ENCODE measurements at regions not wholly inside any gene's neighbourhood (a gene's known extent, or its start where the extent isn't known, plus 50 kb on each side); places are given as distances from the start of the nearest gene placed in this dataset.

DNA sequence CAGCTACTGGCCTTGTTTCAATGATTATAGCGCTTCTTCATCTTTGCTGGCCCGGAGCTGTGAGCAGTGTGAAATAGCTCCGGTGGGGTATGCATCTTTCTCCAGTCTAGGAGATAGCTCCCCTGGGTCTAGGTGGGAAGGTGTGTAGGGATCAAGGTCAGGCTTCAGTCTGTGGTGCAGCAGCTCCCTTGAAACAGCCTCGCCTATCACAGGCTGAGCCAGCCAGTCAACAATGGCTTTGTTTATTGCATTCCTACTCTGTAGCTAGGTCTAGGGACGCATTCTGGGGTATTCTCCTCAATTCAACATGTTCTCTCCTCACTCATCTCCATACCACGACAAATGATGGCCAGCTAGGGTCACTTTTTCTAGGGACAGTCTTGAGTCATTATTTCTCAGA is 646.8 kb upstream of the IGFBP3 start:
- Histone ChIP-seq H3K27ac (no peak overlapping the region), H3K4me3 (no peak overlapping the region), H3K27me3 (no peaks in the 10 kb centered on the region), H3K9me3 (no peaks in the 10 kb centered on the region), H3K4me1 (no peaks in the 10 kb centered on the region), H3K36me3 (ENCODE audit: low read depth, missing control alignments) (no peaks in the 10 kb centered on the region)
- DNase-seq, result no peak
- TF ChIP-seq, protein P1, sequence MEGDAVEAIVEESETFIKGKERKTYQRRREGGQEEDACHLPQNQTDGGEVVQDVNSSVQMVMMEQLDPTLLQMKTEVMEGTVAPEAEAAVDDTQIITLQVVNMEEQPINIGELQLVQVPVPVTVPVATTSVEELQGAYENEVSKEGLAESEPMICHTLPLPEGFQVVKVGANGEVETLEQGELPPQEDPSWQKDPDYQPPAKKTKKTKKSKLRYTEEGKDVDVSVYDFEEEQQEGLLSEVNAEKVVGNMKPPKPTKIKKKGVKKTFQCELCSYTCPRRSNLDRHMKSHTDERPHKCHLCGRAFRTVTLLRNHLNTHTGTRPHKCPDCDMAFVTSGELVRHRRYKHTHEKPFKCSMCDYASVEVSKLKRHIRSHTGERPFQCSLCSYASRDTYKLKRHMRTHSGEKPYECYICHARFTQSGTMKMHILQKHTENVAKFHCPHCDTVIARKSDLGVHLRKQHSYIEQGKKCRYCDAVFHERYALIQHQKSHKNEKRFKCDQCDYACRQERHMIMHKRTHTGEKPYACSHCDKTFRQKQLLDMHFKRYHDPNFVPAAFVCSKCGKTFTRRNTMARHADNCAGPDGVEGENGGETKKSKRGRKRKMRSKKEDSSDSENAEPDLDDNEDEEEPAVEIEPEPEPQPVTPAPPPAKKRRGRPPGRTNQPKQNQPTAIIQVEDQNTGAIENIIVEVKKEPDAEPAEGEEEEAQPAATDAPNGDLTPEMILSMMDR (IDR thresholded peaks at IDR 0.05), result no peak
- TF ChIP-seq POLR2A (IDR thresholded peaks at IDR 0.05), result no peak
- WGBS, 2 donors, result 71 to 77% methylated on average over 6 of the region's 6 CpGs
- intact Hi-C loops (cut with DNase I; ENCODE audit: low total_unique reads), result no loop called here

DNA sequence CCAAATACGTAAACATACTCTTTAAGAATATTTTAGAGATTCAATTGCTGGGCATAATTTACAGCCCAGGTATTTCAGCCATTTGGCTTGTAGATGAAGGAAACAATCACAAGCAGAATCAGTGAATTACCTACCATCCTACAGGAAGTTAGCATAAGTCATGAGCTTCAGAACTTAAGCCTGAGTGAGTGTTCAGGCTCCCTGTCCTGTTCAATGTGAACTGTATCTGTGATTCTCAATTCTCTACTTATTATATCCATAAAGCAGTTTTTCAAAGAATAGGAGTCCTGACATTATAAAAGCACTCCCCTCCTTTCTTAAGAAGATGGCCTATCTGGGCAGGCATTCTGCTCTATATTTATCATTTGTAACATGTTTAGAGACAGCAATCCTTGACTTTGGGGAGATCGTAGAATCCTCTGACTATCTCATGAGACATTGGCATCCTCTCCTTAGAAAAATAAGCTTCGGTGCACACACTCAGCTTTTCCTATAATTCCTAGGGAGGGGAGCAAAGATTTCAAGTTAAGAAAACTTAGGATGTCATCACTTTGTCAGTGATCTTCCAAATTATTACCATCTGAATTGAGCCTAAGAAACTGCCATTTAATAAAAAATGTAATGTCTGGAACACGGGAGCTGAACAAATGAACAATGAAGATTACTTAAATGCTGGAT is 645.2 kb upstream of the IGFBP3 start:
- no peak overlapping the region for H3K4me3 ChIP-seq
- H3K4me1 ChIP-seq, result no peaks in the 10 kb centered on the region
- H3K9me3 ChIP-seq, result no peaks in the 10 kb centered on the region
- DNase-seq, result no peak
- H3K36me3 ChIP-seq (ENCODE audit: low read depth, missing control alignments), result no peaks in the 10 kb centered on the region
- TF ChIP-seq, protein P1 (IDR thresholded peaks at IDR 0.05), result no peak
- no peak for TF ChIP-seq POLR2A (IDR thresholded peaks at IDR 0.05)
- intact Hi-C loops (cut with DNase I; ENCODE audit: low total_unique reads), result no loop called here
- no peaks in the 10 kb centered on the region for H3K27me3 ChIP-seq
- WGBS, 2 donors, result 87 to 91% methylated on average over 4 of the region's 4 CpGs
- no peak overlapping the region for H3K27ac ChIP-seq

DNA sequence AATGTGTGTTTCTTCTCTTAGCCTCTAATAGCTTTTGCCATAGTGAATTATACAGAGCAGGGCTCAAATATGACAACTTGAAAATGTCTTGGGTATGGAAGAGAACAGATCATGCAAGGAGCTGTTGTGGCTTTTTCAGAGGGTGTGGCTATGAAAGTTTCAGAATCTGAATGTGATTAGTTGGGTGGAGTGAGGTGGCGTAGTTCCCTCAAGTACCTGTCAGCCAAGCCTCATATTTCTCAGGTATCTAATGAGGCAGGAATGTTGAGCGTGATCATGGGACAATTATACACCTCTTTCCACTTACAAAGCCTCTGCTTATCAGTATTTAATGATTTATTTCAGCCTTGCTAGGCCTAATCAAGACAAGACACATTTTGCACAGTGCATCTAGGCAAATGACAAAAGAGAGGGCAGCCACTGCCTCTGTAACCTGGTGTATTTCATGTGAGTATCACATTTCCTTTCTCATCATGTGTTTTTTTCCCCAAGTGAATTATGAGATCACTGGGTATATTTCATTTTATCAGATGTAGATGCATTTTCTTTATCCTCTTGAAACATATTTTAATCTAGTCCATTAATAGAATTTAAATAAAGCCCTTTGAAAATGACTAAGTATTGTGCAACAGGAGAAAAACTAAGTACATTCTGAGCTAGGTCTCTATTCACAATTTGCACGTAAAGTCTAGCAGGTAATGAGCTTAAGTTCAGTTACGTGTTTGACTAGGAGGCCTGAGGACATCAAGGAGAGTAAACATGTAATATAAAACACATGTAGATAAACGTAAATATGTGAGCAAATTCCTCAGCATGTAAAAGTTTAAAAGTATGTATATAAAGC is 644.4 kb upstream of the IGFBP3 start:
- Histone ChIP-seq H3K27me3 (no peaks in the 10 kb centered on the region), H3K27ac (no peak overlapping the region), H3K4me1 (no peaks in the 10 kb centered on the region), H3K36me3 (ENCODE audit: low read depth, missing control alignments) (no peaks in the 10 kb centered on the region), H3K4me3 (no peak overlapping the region), H3K9me3 (no peaks in the 10 kb centered on the region)
- DNase-seq, result no peak
- TF ChIP-seq, protein P1 (IDR thresholded peaks at IDR 0.05), result no peak
- intact Hi-C loops (cut with DNase I; ENCODE audit: low total_unique reads), result no loop called here
- WGBS, 2 donors, result 93 to 94% methylated on average over 5 of the region's 5 CpGs

DNA sequence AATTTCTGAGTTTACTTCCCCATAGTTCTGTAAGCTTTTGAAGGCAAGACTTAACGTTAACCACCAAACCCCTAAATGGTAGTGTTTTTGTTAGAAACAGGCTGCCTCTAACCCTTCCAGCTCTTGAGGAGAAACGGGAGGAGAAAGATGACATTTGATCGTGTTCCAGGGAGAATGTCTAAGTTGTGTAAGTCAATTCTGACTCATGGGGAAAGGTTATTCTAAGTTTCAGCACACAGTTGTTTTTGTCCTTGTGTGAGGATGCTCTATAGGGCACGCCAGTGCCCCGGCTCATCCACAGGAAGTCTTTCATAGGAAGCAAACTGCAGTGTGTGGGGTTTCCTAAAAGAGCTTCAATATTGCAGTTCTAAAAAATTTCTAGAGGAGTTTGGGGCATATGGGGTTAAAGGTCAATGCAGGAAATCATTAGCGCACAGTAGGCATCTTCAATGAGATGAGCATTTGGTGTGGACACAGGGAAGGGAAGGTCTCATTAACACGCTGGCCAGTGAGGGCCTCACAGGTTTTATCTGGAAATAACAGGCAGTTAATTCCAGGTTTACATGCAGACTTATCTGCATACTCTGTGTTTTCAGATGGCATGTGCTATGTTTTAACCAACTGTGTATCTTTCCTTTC is 638.2 kb upstream of the IGFBP3 start:
- H3K27me3 ChIP-seq, result no peaks in the 10 kb centered on the region
- H3K9me3 ChIP-seq, result no peaks in the 10 kb centered on the region
- no peaks in the 10 kb centered on the region for H3K4me1 ChIP-seq
- H3K36me3 ChIP-seq (ENCODE audit: low read depth, missing control alignments), result no peaks in the 10 kb centered on the region
- H3K4me3 ChIP-seq, result no peak overlapping the region
- 89 to 95% methylated on average over 7 of the region's 7 CpGs for WGBS, 2 donors
- no peak for DNase-seq
- intact Hi-C loops (cut with DNase I; ENCODE audit: low total_unique reads), result no loop called here
- TF ChIP-seq, protein P1 (IDR thresholded peaks at IDR 0.05), result no peak
- no peak for TF ChIP-seq POLR2A (IDR thresholded peaks at IDR 0.05)
- no peak overlapping the region for H3K27ac ChIP-seq
